Mesothelial cell of epicardium (in vitro differentiated cells): ENCODE measurements at regions not wholly inside any gene's neighbourhood (a gene's known extent, or its start where the extent isn't known, plus 50 kb on each side); places are given as distances from the start of the nearest gene placed in this dataset.

Source experiments
- DNase-seq, 2 experiments: peaks; one replicate each; pipeline ENCODE4 v3.0.0; 2021; ENCODE audit warnings: low spot score in 2 of 2; ENCODE audit not compliant: unreplicated experiment in 2 of 2
- H3K27ac Mint-ChIP-seq: 2 replicates; pipeline ENCODE4 v1.8.0; 2021; ENCODE audit warnings: mixed read lengths
- H3K27me3 Mint-ChIP-seq: 2 replicates; pipeline ENCODE4 v1.8.0; 2021; ENCODE audit warnings: low read depth, mixed read lengths
- H3K36me3 Mint-ChIP-seq: 2 replicates; pipeline ENCODE4 v1.8.0; 2021; ENCODE audit warnings: mixed read lengths
- H3K4me1 Mint-ChIP-seq: 2 replicates; pipeline ENCODE4 v1.8.0; 2021; ENCODE audit warnings: mixed read lengths
- H3K4me3 Mint-ChIP-seq: 2 replicates; pipeline ENCODE4 v1.8.0; 2021; ENCODE audit warnings: mild to moderate bottlenecking, moderate library complexity, mixed read lengths
- H3K9me3 Mint-ChIP-seq: 2 replicates; pipeline ENCODE4 v1.8.0; 2021; ENCODE audit warnings: mixed read lengths
- TF ChIP-seq, protein P1 (sequence below): fragments of 200-600 bp; sonication (generic); IDR thresholded peaks from one replicate; pipeline ENCODE4 v1.5.0; 2021; ENCODE audit warnings: antibody characterized with exemption; ENCODE audit not compliant: unreplicated experiment

DNA sequence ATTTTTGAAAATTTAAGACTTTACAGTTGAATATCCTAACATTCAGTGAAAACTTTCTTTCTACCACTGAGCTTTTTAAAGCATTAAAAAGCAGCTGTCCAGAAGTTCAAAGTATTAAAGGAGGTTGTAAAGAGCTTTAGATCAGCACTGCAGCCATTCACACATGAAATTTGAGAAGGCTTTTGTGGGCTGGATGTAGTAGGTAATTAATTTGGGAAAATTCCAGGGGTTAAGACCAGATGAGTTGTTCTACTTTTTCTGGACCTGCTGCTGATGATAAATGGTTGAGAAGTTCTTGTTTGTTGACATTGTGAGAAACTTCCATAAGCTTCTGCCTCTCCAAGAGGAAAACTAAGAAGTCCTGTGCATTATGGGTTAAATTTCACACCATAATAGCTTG, 1779.6 kb upstream of the PRR20A start:
- no peak for DNase-seq
- H3K4me3 Mint-ChIP-seq, result no peak overlapping the region
- no peaks in the 10 kb centered on the region for H3K27me3 Mint-ChIP-seq
- H3K27ac Mint-ChIP-seq, result no peak overlapping the region
- H3K9me3 Mint-ChIP-seq, result no peaks in the 10 kb centered on the region
- TF ChIP-seq, protein P1, sequence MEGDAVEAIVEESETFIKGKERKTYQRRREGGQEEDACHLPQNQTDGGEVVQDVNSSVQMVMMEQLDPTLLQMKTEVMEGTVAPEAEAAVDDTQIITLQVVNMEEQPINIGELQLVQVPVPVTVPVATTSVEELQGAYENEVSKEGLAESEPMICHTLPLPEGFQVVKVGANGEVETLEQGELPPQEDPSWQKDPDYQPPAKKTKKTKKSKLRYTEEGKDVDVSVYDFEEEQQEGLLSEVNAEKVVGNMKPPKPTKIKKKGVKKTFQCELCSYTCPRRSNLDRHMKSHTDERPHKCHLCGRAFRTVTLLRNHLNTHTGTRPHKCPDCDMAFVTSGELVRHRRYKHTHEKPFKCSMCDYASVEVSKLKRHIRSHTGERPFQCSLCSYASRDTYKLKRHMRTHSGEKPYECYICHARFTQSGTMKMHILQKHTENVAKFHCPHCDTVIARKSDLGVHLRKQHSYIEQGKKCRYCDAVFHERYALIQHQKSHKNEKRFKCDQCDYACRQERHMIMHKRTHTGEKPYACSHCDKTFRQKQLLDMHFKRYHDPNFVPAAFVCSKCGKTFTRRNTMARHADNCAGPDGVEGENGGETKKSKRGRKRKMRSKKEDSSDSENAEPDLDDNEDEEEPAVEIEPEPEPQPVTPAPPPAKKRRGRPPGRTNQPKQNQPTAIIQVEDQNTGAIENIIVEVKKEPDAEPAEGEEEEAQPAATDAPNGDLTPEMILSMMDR, result no peak
- peaks cover 20% of the 10 kb centered on the region for H3K4me1 Mint-ChIP-seq
- no peaks in the 10 kb centered on the region for H3K36me3 Mint-ChIP-seq

DNA sequence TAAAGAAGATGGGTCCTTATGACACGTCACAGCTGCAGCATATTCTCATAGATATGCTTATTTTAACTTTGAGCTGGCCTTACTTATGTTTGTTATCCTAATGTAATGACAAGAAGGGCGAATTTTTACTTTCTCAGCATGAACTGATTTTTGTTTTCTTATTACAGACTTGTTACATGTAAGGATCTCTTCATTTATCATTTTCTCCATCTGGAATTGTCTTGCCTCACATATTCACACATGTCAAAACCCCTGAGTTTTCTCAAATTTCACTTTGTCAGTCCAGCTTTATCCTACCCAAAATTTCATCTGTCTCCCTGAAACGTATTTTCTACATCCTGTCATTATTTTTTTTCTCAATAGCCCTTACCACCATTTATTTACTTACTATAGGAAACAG, 1774.0 kb upstream of the PRR20A start:
- Mint-ChIP-seq H3K9me3 (no peaks in the 10 kb centered on the region), H3K4me3 (no peak overlapping the region), H3K4me1 (peaks cover 2% of the 10 kb centered on the region), H3K27me3 (no peaks in the 10 kb centered on the region), H3K36me3 (no peaks in the 10 kb centered on the region), H3K27ac (no peak overlapping the region)
- TF ChIP-seq, protein P1, result no peak
- DNase-seq, result no peak

DNA sequence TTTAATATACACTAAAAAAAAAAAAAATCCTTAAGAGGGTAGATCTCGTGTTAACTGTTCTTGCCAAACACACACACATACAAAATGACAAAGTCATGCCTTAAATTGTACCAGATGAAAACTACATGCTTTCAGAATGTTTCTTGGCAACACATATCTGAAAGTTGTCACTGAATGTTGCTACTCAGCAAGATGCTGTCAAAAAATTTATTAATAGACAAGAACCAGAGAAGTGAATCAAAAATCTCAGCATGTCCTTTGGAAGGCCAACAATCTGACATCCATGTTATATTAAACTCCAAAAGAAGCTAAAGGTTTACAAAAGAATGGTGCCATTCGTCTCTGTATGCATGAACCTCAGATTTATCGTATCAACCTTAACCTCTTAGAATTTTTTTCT, 1746.2 kb upstream of the PRR20A start:
- TF ChIP-seq, protein P1, result no peak
- Mint-ChIP-seq H3K36me3 (no peaks in the 10 kb centered on the region), H3K27ac (no peak overlapping the region), H3K4me3 (no peak overlapping the region), H3K9me3 (peaks cover 13% of the 10 kb centered on the region), H3K27me3 (no peaks in the 10 kb centered on the region), H3K4me1 (no peaks in the 10 kb centered on the region)
- DNase-seq, result no peak

DNA sequence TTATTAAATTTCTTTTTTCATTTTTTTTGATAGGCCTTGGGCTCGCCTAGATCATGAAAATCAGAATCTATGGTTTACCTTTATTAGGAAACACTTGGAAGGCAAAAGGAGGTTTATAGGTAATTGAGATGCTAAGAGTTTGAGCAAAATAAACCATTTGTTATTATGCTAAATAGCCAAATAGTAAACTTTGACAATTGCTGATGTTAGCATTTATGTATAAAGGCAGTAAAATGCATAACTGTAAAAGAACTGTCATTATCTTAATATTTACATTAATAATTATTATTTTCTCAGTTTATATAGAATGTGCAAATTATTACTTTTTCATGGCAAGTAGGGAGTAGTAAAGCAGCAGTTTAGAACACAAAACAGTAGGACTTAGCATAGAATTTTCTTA, 1737.8 kb upstream of the PRR20A start:
- Mint-ChIP-seq H3K36me3 (no peaks in the 10 kb centered on the region), H3K4me1 (no peaks in the 10 kb centered on the region), H3K27ac (no peak overlapping the region), H3K4me3 (no peak overlapping the region), H3K27me3 (no peaks in the 10 kb centered on the region), H3K9me3 (no peaks in the 10 kb centered on the region)
- TF ChIP-seq, protein P1, result no peak
- no peak for DNase-seq

DNA sequence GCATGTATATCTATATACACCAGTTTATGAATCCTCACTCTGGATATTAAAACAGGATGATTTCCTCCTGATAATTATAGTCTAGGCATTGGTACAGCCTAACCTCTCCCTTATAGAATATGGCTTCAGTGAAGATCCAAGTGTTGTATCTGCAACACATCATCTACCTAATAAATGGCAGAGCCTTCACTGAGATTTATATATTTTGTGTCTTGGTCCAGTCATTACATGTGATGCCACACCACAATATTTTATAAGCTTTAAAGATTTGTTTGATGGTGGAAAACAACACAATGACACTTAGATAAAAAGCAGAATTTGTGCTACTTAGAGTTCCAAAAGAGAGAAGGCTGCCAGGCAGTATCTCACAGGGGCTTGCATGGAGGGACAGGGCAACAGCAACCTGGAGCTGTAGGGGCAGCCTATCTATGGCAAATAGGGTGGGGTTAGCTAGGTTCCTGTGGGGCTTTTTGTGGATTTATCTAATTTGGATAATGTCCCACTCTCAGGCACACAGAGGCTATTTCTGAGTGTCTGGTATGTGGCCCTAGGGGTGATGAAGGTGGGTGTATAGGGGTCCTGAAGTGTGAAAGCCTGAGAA, 1736.7 kb upstream of the PRR20A start:
- no peak for DNase-seq
- no peak overlapping the region for H3K27ac Mint-ChIP-seq
- H3K27me3 Mint-ChIP-seq, result no peaks in the 10 kb centered on the region
- no peaks in the 10 kb centered on the region for H3K4me1 Mint-ChIP-seq
- no peaks in the 10 kb centered on the region for H3K36me3 Mint-ChIP-seq
- H3K9me3 Mint-ChIP-seq, result no peaks in the 10 kb centered on the region
- TF ChIP-seq, protein P1, result no peak
- no peak overlapping the region for H3K4me3 Mint-ChIP-seq
